ENCODE measurements at regions not wholly inside any gene's neighbourhood (a gene's known extent, or its start where the extent isn't known, plus 50 kb on each side); places are given as distances from the start of the nearest gene placed in this dataset.

GRCh38 chr5:91955610-91956009 is 572.5 kb upstream of the ARRDC3 start:
- Histone ChIP-seq H3K36me3 (no peaks in the 10 kb centered on the region), H3K9me3 (no peaks in the 10 kb centered on the region), H3K4me3 (replicated peaks in 1 of 3) (no peak overlapping the region), H3K4me1 (no peaks in the 10 kb centered on the region), H3K27me3 (no peaks in the 10 kb centered on the region), H3K27ac (no peak overlapping the region)
- TF ChIP-seq CTCF (IDR thresholded peaks at IDR 0.05) (no peak), POLR2A (IDR thresholded peaks at IDR 0.05) (no peak)
- intact Hi-C loops (cut with DNase I): no loop called here
- WGBS, 2 donors: 24 to 31% methylated on average over 2 of the region's 2 CpGs
- DNase-seq: peak in 1 of 2 donors; percentile 1

- H3K4me1 ChIP-seq: no peaks in the 10 kb centered on the region
- no peak overlapping the region for H3K27ac ChIP-seq
- no peaks in the 10 kb centered on the region for H3K36me3 ChIP-seq
- intact Hi-C loops (cut with DNase I): no loop called here
- H3K4me3 ChIP-seq (replicated peaks in 1 of 3): no peak overlapping the region
- H3K27me3 ChIP-seq: no peaks in the 10 kb centered on the region
- DNase-seq: no peak
- no peaks in the 10 kb centered on the region for H3K9me3 ChIP-seq
- TF ChIP-seq CTCF (IDR thresholded peaks at IDR 0.05) (no peak), POLR2A (IDR thresholded peaks at IDR 0.05) (no peak)
These were observed 571.0 kb upstream of the ARRDC3 start for GRCh38 chr5:91954136-91954535.

GRCh38 chr5:91950328-91950727 is 567.2 kb upstream of the ARRDC3 start:
- Histone ChIP-seq H3K4me1 (no peaks in the 10 kb centered on the region), H3K27ac (no peak overlapping the region), H3K4me3 (replicated peaks in 1 of 3) (no peak overlapping the region), H3K36me3 (no peaks in the 10 kb centered on the region), H3K27me3 (no peaks in the 10 kb centered on the region), H3K9me3 (no peaks in the 10 kb centered on the region)
- 82 to 89% methylated on average over 2 of the region's 2 CpGs for WGBS, 2 donors
- TF ChIP-seq POLR2A (IDR thresholded peaks at IDR 0.05) (no peak), CTCF (IDR thresholded peaks at IDR 0.05) (no peak)
- no peak for DNase-seq
- intact Hi-C loops (cut with DNase I): no loop called here

- WGBS, 2 donors: 76 to 78% methylated on average over 4 of the region's 4 CpGs
- DNase-seq: no peak
These were observed 563.8 kb upstream of the ARRDC3 start for GRCh38 chr5:91946870-91947269.

GRCh38 chr5:91941588-91941987 is 558.5 kb upstream of the ARRDC3 start:
- 53 to 56% methylated on average over 1 of the region's 1 CpG for WGBS, 2 donors
- no peak overlapping the region for H3K27ac ChIP-seq

More at GRCh38 chr5:91946870-91947269, 563.8 kb upstream of the ARRDC3 start:
- no peak overlapping the region for H3K4me3 ChIP-seq (replicated peaks in 1 of 3)
- H3K27me3 ChIP-seq: no peaks in the 10 kb centered on the region
- no peaks in the 10 kb centered on the region for H3K9me3 ChIP-seq
- H3K4me1 ChIP-seq: no peaks in the 10 kb centered on the region
- intact Hi-C loops (cut with DNase I): no loop called here
- H3K27ac ChIP-seq: no peak overlapping the region
- H3K36me3 ChIP-seq: no peaks in the 10 kb centered on the region
- TF ChIP-seq CTCF (IDR thresholded peaks at IDR 0.05): no peak

More at GRCh38 chr5:91941588-91941987, 558.5 kb upstream of the ARRDC3 start:
- Histone ChIP-seq H3K36me3 (no peaks in the 10 kb centered on the region), H3K9me3 (no peaks in the 10 kb centered on the region), H3K27me3 (no peaks in the 10 kb centered on the region), H3K4me1 (no peaks in the 10 kb centered on the region), H3K4me3 (replicated peaks in 1 of 3) (no peak overlapping the region)
- DNase-seq: no peak
- TF ChIP-seq POLR2A (IDR thresholded peaks at IDR 0.05) (no peak), CTCF (IDR thresholded peaks at IDR 0.05) (no peak)
- intact Hi-C loops (cut with DNase I): no loop called here

All from thyroid gland (tissue), 4 donors.